ENCODE measurements at regions not wholly inside any gene's neighbourhood (a gene's known extent, or its start where the extent isn't known, plus 50 kb on each side); places are given as distances from the start of the nearest gene placed in this dataset.

- H2AFZ ChIP-seq (ENCODE audit: low read depth, low read length, poor library complexity, severe bottlenecking) = no peak overlapping the region
- no peaks in the 10 kb centered on the region for H3K9me2 ChIP-seq (ENCODE audit: insufficient read depth)
- no peak for DNase-seq (ENCODE audit: low read depth, low spot score)
- ChIA-PET CTCF (no interaction called here), POLR2A (interaction anchor here (1.1 kb wide), 1 partner anchor 328 kb away, joined by 3 read pairs; no protein-coding TSS in a partner anchor), RAD21 (ENCODE audit: low non-redundant PET in 1 of 2, low total read pairs in 2 of 2, uncharacterized antibody in 2 of 2, unreplicated experiment in 2 of 2) (no interaction called here)
- no peak overlapping the region for H3K9ac ChIP-seq (ENCODE audit: low read length)
- H3K9me3 ChIP-seq (ENCODE audit: control insufficient read depth in 1 of 2, insufficient read depth in 1 of 2, low read depth in 1 of 2, low read length in 2 of 2) = no peaks in the 10 kb centered on the region
- no peaks in the 10 kb centered on the region for H3K27me3 ChIP-seq (ENCODE audit: insufficient read depth, low read length)
- no peaks in the 10 kb centered on the region for H3K36me3 ChIP-seq (ENCODE audit: control insufficient read depth in 1 of 2, insufficient read depth in 2 of 2, low read length in 2 of 2)
- no peak overlapping the region; the same call in 1 of the 2 replicates for H3K27ac ChIP-seq (ENCODE audit: low read depth, low read length)
- no peak overlapping the region for H3K4me3 ChIP-seq (replicated peaks in 1 of 2; ENCODE audit: low read depth in 1 of 2, low read length in 2 of 2)
- TF ChIP-seq CEBPB (IDR thresholded peaks at IDR 0.05; ENCODE audit: low read depth) (no peak), EZH2phosphoT487 (IDR thresholded peaks at IDR 0.05; ENCODE audit: borderline replicate concordance) (no peak)
- peaks cover 66 to 77% of the 10 kb centered on the region in 2 experiments for H3K4me1 ChIP-seq (ENCODE audit: control insufficient read depth in 1 of 2, insufficient read depth in 2 of 2, low read length in 2 of 2)
- H3K79me2 ChIP-seq (ENCODE audit: insufficient read depth, low read length) = no peaks in the 10 kb centered on the region
- intact Hi-C loops (cut with micrococcal nuclease) = no loop called here
- no peak overlapping the region for H3K4me2 ChIP-seq (ENCODE audit: low read length)
- BruUV-seq (replicated peaks) = no TSS peak
- H4K20me1 ChIP-seq (ENCODE audit: insufficient read depth) = no peaks in the 10 kb centered on the region
- ATAC-seq = no peak
Measured at GRCh38 chr9:129467739-129468666, 152.9 kb downstream of the C9orf50 start.

- Histone ChIP-seq H3K9me3 (ENCODE audit: control insufficient read depth in 1 of 2, insufficient read depth in 1 of 2, low read depth in 1 of 2, low read length in 2 of 2) (no peaks in the 10 kb centered on the region), H3K36me3 (ENCODE audit: control insufficient read depth in 1 of 2, insufficient read depth in 2 of 2, low read length in 2 of 2) (no peaks in the 10 kb centered on the region), H3K4me1 (ENCODE audit: control insufficient read depth in 1 of 2, insufficient read depth in 2 of 2, low read length in 2 of 2) (peaks cover 70 to 77% of the 10 kb centered on the region in 2 experiments), H3K79me2 (ENCODE audit: insufficient read depth, low read length) (no peaks in the 10 kb centered on the region), H3K9ac (ENCODE audit: low read length) (no peak overlapping the region), H3K27me3 (ENCODE audit: insufficient read depth, low read length) (no peaks in the 10 kb centered on the region), H2AFZ (ENCODE audit: low read depth, low read length, poor library complexity, severe bottlenecking) (no peak overlapping the region), H3K4me3 (replicated peaks in 1 of 2; ENCODE audit: low read depth in 1 of 2, low read length in 2 of 2) (no peak overlapping the region), H3K4me2 (ENCODE audit: low read length) (no peak overlapping the region), H3K9me2 (ENCODE audit: insufficient read depth) (no peaks in the 10 kb centered on the region), H4K20me1 (ENCODE audit: insufficient read depth) (no peaks in the 10 kb centered on the region), H3K27ac (ENCODE audit: low read depth, low read length) (peak overlapping the region; percentile 6; the same call in 1 of the 2 replicates)
- intact Hi-C loops (cut with micrococcal nuclease) = no loop called here
- no TSS peak for BruUV-seq (replicated peaks)
- ATAC-seq (no peak), DNase-seq (ENCODE audit: low read depth, low spot score) (no peak)
- POLR2A ChIA-PET = interaction anchor here (1.1 kb wide), 1 partner anchor 327 kb away, joined by 3 read pairs; no protein-coding TSS in a partner anchor
- RAD21 ChIA-PET (ENCODE audit: low non-redundant PET in 1 of 2, low total read pairs in 2 of 2, uncharacterized antibody in 2 of 2, unreplicated experiment in 2 of 2) = interaction anchor here in 1 of 2 experiments (0.6 kb wide), 1 partner anchor 9 kb away, joined by 4 read pairs; no protein-coding TSS in a partner anchor
- CTCF ChIA-PET = no interaction called here
- TF ChIP-seq MAX (IDR thresholded peaks at IDR 0.05) (no peak), SRF (IDR thresholded peaks at IDR 0.05; ENCODE audit: low read depth) (no peak), ELF1 (IDR thresholded peaks at IDR 0.05; ENCODE audit: borderline replicate concordance, low read depth) (no peak), ZBTB33 (IDR thresholded peaks at IDR 0.05; ENCODE audit: extremely low read depth, insufficient replicate concordance, low read length) (no peak), CBX3 (IDR thresholded peaks at IDR 0.05; ENCODE audit: low read depth) (no peak), ATF3 (IDR thresholded peaks at IDR 0.05) (no peak), EGR1 (IDR thresholded peaks at IDR 0.05; ENCODE audit: low read depth) (no peak), REST (IDR thresholded peaks at IDR 0.05; ENCODE audit: low read depth) (no peak), EZH2phosphoT487 (IDR thresholded peaks at IDR 0.05; ENCODE audit: borderline replicate concordance) (no peak), ZNF274 (IDR thresholded peaks at IDR 0.05; ENCODE audit: low read depth, low read length) (no peak)
Measured at GRCh38 chr9:129467004-129467588, 153.8 kb downstream of the C9orf50 start.
